K562 (cell line): ENCODE measurements at regions not wholly inside any gene's neighbourhood (a gene's known extent, or its start where the extent isn't known, plus 50 kb on each side); places are given as distances from the start of the nearest gene placed in this dataset.

Source experiments
- FOXJ2 ChIP-seq: fragments of 200-800 bp; sonication (Bioruptor generic); IDR thresholded peaks from 2 replicates; pipeline ENCODE4 v1.6.1; 2016; ENCODE audit warnings: missing genetic modification characterization, missing compliant biosample characterization
- IRF9 ChIP-seq: fragments of 450-650 bp; IDR thresholded peaks from 2 replicates; pipeline ENCODE4 v1.6.1; 2016; ENCODE audit warnings: missing biosample characterization, missing genetic modification characterization
- SRSF3 ChIP-seq: fragments of 200-400 bp; formaldehyde crosslinking; IDR thresholded peaks from 2 replicates; pipeline ENCODE4 v1.6.1; 2016; ENCODE audit warnings: mild to moderate bottlenecking, low read length, moderate library complexity; ENCODE audit not compliant: insufficient read depth
- XRCC3 ChIP-seq: fragments of 450-650 bp; IDR thresholded peaks from 2 replicates; pipeline ENCODE4 v1.6.1; 2017; ENCODE audit warnings: mild to moderate bottlenecking, moderate library complexity
- YY1 ChIP-seq, 3 experiments: IDR thresholded peaks; 2 replicates each; pipeline ENCODE4 v1.6.1; 2011; ENCODE audit warnings: low read length in 2 of 3, mild to moderate bottlenecking in 2 of 3, moderate library complexity in 2 of 3, borderline replicate concordance in 1 of 3, control low read depth in 1 of 3, low read depth in 1 of 3; ENCODE audit not compliant: insufficient read depth in 3 of 3, insufficient replicate concordance in 2 of 3, control insufficient read depth in 1 of 3, insufficient read length in 1 of 3; ENCODE audit errors: extremely low read depth in 1 of 3

- TF ChIP-seq IRF9 (no peak), FOXJ2 (tag) (no peak), SRSF3 (no peak), YY1 (IDR thresholded peaks at IDR 0.05; ENCODE audit: borderline replicate concordance in 1 of 3, control insufficient read depth in 1 of 3, extremely low read depth in 1 of 3, insufficient read depth in 3 of 3, insufficient read length in 1 of 3, insufficient replicate concordance in 2 of 3, low read depth in 1 of 3, low read length in 2 of 3) (no peak), XRCC3 (no peak)
Observed at GRCh38 chr10:101303087-101303703, 50.8 kb upstream of the BTRC start (continued).
